Activated CD8-positive, alpha-beta memory T cell treated with anti-CD3 and anti-CD28 coated beads, Interleukin-2, amount 50 U/mL, for 24 hours (primary cell): ENCODE measurements at regions not wholly inside any gene's neighbourhood (a gene's known extent, or its start where the extent isn't known, plus 50 kb on each side); places are given as distances from the start of the nearest gene placed in this dataset.

Experiments
- DNase-seq: peaks from one replicate; pipeline ENCODE4 v3.0.0-alpha.2; 2020; ENCODE audit errors: extremely low read depth

DNA sequence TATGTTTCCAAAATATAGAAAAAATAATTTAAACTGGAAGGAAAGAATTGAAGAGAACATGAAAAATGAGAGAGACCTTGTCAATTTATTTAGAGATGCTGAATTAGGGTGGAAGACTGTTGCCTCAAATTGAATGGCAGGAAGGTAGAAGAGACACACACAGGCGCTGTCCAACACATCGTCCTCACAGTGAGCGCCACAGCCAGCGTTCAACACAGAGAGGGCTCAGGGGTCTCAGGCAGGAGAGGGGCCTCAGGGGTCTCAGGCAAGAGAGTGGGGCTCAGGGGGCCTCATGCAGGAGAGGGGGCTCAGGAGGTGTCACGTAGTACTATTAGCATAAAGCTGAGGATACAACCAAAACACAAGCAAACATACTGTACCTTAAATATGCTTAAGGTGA, 65.7 kb downstream of the TMEM18 start:
- DNase-seq: no peak

GRCh38 chr2:610491-610890, 66.7 kb downstream of the TMEM18 start:
- no peak for DNase-seq

- no peak for DNase-seq
Measured at GRCh38 chr2:609881-610280, 67.3 kb downstream of the TMEM18 start.

DNA sequence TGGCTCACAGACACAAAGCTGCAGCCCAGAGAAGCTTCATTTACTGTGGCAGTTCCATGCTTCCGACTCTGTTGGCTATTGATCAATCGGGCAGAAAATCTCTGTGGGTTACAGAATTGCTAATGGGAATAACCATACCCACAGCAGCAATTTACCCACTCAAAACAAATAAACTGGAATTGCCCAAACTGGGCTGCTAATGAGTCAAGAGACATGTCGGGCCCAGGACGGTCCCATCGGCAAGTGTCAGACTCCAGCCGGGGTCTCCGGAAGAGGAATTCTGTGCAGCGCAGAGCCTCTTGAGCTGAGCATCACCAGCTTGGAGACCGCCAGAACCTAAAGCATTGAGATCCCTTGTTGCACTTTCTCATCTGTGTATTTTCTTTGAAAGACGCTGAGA, 67.8 kb downstream of the TMEM18 start:
- no peak for DNase-seq

- DNase-seq: no peak
Measured at GRCh38 chr2:608711-609110, 68.5 kb downstream of the TMEM18 start.

DNA sequence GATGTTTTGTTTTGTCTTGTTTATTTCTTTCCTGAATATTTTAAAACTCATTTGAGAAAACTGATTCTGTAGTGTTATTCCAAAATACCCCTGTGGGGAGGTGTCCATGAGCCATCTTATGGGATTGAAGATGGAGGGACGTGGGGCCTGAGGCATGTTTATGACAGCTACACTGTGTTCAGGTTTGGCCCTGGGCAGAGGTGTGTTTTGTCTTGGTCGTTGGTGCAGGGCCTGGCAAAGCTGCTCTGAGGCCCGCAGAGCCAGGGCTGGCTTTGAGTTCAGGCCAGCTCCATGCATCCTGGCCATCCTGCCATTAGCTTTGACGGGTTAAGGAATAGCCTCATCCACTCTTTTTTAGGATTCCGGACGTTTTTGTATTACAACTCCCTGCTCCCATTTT, 68.9 kb downstream of the TMEM18 start:
- DNase-seq: no peak

DNA sequence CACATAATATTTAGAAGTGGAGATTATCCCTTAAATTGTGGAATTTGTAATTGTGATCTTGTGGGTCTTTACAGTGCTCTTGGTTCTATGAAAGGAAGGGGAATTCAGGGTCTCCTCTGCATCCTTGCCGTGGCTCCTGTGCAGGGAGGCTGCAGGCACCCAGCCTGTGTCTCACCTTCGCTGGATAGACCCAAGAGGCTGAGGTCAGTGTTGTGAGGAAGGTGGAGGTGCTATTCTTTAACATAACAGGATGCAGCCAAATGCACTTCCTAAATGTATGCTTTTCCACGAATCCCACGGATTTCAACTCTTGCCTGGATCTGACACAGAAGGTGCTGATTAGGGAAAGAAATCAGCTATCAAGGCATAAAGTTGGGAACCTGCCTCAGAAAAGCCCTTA, 69.5 kb downstream of the TMEM18 start:
- DNase-seq: no peak

DNA sequence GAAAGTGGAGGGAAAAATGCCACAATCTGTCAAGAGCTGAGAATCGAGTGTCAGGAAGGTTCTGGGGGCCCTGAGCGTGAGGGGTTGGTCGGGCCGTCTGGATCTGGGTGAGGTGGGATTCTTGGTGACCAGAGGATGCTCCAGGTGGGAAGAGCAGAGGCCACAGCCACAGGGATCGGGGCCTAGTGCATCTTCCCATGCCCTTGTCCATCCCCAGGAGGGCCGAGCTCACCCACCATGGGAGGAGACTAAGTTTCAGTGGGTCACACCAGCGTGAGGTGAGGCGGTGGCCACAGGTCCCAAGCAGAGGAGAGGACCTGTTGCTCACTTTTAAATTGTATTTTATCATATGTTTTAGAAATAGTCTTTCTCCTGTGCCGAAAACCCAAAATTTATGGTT, 70.0 kb downstream of the TMEM18 start:
- DNase-seq: no peak

GRCh38 chr2:605674-606608, 71.3 kb downstream of the TMEM18 start:
- DNase-seq: no peak

GRCh38 chr2:604854-605524, 72.2 kb downstream of the TMEM18 start:
- DNase-seq: no peak

- DNase-seq: no peak
Measured at GRCh38 chr2:604385-604784, 72.8 kb downstream of the TMEM18 start.

GRCh38 chr2:603869-604268, 73.3 kb downstream of the TMEM18 start:
- no peak for DNase-seq

DNA sequence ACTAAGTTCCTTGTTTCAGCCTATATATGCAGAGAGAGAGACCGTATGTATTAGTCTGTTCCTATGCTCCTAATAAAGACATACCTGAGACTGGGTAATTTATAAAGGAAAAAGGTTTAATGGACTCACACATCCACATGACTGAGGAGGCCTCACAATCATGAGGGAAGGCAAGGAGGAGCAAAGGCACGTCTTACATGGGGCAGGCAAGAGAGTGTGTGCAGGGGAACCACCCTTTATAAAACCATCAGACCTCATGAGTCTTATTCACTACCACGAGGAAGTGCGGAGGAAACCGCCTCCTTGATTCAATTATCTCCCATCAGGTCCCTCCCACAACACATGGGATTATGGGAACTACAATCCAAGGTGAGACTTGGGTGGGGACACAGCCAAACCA, 73.8 kb downstream of the TMEM18 start:
- DNase-seq: no peak

DNA sequence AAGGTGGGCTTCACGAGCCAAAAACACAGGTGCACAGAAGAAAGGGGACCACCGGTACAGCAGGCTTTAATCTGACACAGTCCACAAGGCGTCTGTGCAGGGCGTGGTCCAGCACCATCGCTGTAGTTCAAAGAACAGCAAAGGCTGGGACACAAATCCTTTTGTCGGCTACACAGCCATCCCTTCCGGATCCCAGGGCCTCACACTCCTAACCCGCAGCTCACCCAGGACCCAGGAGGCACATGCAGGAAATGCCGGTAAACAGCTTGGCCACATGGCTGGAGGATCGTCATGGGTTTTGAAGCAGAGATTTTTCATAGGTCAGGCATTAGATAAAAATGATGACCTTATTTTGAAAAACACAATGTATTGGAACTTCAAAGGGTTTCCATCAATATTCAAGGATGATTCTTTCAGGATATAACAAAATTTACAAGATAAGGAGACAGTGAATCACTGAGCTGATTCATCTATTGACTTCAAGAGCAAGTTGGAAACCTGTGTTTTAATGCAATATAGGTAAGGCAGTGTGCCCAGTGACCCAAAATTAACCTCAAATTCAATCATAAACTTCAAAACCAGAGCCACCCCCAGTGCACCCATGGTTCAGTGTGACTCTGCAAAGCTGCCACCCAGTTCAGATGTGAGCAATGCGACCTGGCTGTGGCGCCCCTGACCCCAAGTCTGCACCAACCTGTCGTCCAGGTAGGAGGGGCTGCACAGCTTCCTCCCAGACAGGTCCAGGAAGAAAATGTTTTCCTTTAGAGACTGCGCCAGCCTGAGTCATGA, 74.4 kb downstream of the TMEM18 start:
- no peak for DNase-seq

DNA sequence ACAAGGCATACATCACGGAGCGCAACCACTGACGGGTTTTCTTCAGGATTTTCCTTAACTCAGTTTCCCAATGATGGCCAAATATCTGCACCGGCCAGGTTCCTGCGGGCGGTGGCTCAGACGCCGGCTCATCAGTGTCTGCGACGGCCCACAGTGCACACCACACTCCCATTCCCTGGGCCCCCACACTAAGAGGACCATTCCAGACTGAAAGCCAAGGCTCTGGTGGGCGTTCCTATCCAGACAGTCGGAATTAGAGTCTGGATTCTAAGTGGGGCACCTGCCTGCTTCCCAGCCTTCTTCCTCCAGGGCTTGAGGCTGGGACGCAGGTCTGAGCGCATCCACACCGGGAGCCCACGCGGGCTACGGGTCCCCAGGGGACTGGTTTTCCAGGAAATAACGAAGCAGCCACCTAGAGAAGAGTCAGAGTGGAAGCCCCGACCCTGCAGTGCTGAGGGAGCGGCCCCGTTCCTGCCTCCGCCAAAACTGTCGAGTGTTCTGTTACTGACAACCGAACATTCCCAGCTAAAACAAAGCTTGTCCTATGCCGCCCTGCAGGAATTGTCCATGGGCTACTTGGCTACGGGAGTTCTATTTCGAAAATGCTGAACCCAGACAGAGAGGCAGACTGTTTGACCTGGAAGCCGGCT, 75.3 kb downstream of the TMEM18 start:
- DNase-seq: no peak

DNA sequence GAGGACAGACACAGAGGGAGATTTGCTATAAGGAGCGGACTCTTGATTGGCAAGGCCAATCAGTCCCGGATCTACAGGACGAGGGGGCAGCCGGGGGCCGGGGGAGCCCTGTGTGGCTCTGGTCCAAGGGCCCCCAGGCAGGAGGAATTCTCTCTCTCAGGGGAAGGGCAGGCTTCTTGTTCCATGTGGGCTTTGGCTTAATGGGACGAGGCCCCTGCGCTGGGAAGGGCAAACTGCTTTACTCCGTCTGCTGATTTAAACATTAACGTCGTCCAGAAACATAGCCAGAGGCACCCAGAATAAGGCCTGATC, 75.9 kb downstream of the TMEM18 start:
- no peak for DNase-seq

- no peak for DNase-seq
Measured at GRCh38 chr2:600542-601386, 76.4 kb downstream of the TMEM18 start.

DNA sequence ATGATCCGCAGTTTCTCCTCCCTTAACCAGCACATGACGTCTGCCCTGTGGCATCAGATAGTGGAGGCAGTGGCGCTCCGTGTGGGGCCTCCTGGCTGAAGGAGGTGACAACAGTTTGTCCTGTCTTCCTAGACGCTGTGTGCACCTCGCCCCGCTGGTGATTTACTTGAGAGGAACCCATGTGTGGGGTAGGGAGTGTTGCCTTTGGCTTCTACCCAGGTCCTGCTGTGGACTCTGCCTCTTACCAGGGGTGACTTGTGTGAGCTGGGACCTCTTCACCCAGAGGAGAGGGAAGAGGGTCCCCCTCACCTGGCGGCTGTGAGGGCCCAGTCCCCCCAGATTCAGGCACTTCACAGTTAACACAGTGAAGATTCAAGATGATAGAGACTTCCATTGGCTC, 77.6 kb downstream of the TMEM18 start:
- DNase-seq: no peak

- DNase-seq: no peak
Measured at GRCh38 chr2:598058-598802, 79.0 kb downstream of the TMEM18 start.

DNA sequence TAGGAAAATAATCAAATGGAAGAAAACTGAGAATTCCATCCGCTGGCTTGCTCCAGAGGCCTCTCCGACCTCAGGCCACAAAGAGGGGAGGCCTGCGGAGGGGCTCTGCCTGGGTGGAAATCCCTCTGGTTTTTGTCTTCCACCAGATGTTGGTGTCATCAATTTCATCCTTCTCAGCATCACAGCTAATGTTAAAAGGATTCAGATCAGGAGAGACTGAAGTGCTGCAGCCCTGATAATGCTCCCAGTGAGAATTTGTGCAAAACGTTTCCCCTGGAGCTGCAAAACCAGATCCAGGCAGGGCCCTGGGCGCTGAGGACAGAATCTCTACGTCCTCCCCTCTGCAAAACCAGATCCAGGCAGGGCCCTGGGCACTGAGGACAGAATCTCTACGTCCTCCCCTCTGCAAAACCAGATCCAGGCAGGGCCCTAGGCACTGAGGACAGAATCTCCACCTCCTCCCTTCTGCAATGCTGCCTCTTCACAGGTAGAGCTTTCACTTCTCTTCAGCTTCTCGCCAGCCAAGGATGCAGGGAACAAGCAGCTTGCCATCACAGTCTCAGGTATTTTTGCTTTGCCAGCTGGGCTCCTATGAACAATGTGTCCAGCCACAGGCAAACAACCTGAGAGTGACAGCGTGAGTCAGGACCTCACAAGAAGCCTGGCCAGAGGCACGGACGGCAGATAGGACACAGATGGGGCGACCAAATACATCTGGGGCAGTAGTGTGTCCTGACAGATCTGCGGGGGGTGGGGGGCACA, 81.2 kb downstream of the TMEM18 start:
- no peak for DNase-seq
